ENCODE measurements at regions not wholly inside any gene's neighbourhood (a gene's known extent, or its start where the extent isn't known, plus 50 kb on each side); places are given as distances from the start of the nearest gene placed in this dataset.

- TF ChIP-seq POLR2A (IDR thresholded peaks at IDR 0.05), result no peak
- TF ChIP-seq CTCF (IDR thresholded peaks at IDR 0.05), result no peak
Measured at GRCh38 chr1:198917226-198917625, 278.4 kb downstream of the PTPRC start.

Measured in vagina (tissue), 2 donors.